Upper lobe of left lung (tissue), 4 donors: ENCODE measurements at regions not wholly inside any gene's neighbourhood (a gene's known extent, or its start where the extent isn't known, plus 50 kb on each side); places are given as distances from the start of the nearest gene placed in this dataset.

Experiments
- EP300 ChIP-seq, 4 donors: sonication (generic); formaldehyde crosslinking; IDR thresholded peaks; one replicate each; pipeline ENCODE4 v1.5.1; 2017; ENCODE audit warnings: antibody characterized with exemption in 4 of 4, control low read depth in 2 of 4
- POLR2A ChIP-seq, 4 donors: fragments of 450-650 bp; IDR thresholded peaks; one replicate each; pipeline ENCODE4 v1.5.1; 2016 to 2017; ENCODE audit warnings: antibody characterized with exemption in 4 of 4, mild to moderate bottlenecking in 2 of 4
- POLR2AphosphoS5 ChIP-seq, 2 donors: sonication (generic); formaldehyde crosslinking; IDR thresholded peaks; one replicate each; pipeline ENCODE4 v1.5.1; 2017; ENCODE audit warnings: antibody characterized with exemption in 2 of 2
- TF ChIP-seq, protein P1 (sequence below), 6 experiments: fragments of 450-650 bp in 4 of 6; fragments of 200-600 bp in 2 of 6; sonication (generic) in 2 of 6; IDR thresholded peaks; one replicate each; pipeline ENCODE4 v1.5.1; 2016 to 2019; ENCODE audit warnings: antibody characterized with exemption in 6 of 6

GRCh38 chr10:113473851-113474250 lies 79.0 kb upstream of the HABP2 start:
- TF ChIP-seq POLR2A (IDR thresholded peaks at IDR 0.05) = no peak
- TF ChIP-seq, protein P1, sequence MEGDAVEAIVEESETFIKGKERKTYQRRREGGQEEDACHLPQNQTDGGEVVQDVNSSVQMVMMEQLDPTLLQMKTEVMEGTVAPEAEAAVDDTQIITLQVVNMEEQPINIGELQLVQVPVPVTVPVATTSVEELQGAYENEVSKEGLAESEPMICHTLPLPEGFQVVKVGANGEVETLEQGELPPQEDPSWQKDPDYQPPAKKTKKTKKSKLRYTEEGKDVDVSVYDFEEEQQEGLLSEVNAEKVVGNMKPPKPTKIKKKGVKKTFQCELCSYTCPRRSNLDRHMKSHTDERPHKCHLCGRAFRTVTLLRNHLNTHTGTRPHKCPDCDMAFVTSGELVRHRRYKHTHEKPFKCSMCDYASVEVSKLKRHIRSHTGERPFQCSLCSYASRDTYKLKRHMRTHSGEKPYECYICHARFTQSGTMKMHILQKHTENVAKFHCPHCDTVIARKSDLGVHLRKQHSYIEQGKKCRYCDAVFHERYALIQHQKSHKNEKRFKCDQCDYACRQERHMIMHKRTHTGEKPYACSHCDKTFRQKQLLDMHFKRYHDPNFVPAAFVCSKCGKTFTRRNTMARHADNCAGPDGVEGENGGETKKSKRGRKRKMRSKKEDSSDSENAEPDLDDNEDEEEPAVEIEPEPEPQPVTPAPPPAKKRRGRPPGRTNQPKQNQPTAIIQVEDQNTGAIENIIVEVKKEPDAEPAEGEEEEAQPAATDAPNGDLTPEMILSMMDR (IDR thresholded peaks at IDR 0.05) = no peak
- TF ChIP-seq EP300 (IDR thresholded peaks at IDR 0.05) = no peak
- no peak for TF ChIP-seq POLR2AphosphoS5 (IDR thresholded peaks at IDR 0.05)
